Astrocyte (in vitro differentiated cells and primary cell): ENCODE measurements at regions not wholly inside any gene's neighbourhood (a gene's known extent, or its start where the extent isn't known, plus 50 kb on each side); places are given as distances from the start of the nearest gene placed in this dataset.

ENCODE experiments used
- DNase-seq: peaks from one replicate; pipeline ENCODE4 v3.0.0-alpha.2; 2010; ENCODE audit warnings: low read depth
- FAIRE-seq: peaks from 2 replicates; lab custom pipeline; 2011; peaks lifted over from hg19 to GRCh38; lab: Jason Lieb, UNC
- H2AFZ ChIP-seq: 2 replicates; pipeline ENCODE4 v1.6.0; 2012; ENCODE audit warnings: low read depth, low read length, inconsistent platforms
- H3K27ac ChIP-seq: 2 replicates; pipeline ENCODE4 v1.5.1; 2011; ENCODE audit warnings: low read depth, low read length, inconsistent platforms
- H3K27me3 ChIP-seq: 2 replicates; pipeline ENCODE4 v1.6.0; 2011; ENCODE audit warnings: low read length, inconsistent platforms; ENCODE audit not compliant: insufficient read depth
- H3K36me3 ChIP-seq: 2 replicates; pipeline ENCODE4 v1.5.1; 2011; ENCODE audit warnings: low read length, inconsistent platforms; ENCODE audit not compliant: insufficient read depth
- H3K4me1 ChIP-seq: 2 replicates; pipeline ENCODE4 v1.5.1; 2011; ENCODE audit warnings: low read length, inconsistent platforms; ENCODE audit not compliant: insufficient read depth
- H3K4me2 ChIP-seq: 2 replicates; pipeline ENCODE4 v1.6.0; 2012; ENCODE audit warnings: low read length, inconsistent platforms
- H3K4me3 ChIP-seq: 2 replicates; pipeline ENCODE4 v1.5.1; 2011; ENCODE audit warnings: low read depth, mild to moderate bottlenecking, low read length, inconsistent platforms; ENCODE audit not compliant: insufficient read depth
- H3K79me2 ChIP-seq: 2 replicates; pipeline ENCODE4 v1.6.0; 2012; ENCODE audit warnings: mild to moderate bottlenecking, low read length, inconsistent platforms; ENCODE audit not compliant: insufficient read depth
- H3K9ac ChIP-seq: 2 replicates; pipeline ENCODE4 v1.6.0; 2012; ENCODE audit warnings: mild to moderate bottlenecking, low read length, inconsistent platforms
- H3K9me3 ChIP-seq: 2 replicates; pipeline ENCODE4 v1.5.1; 2012; ENCODE audit warnings: low read depth, mild to moderate bottlenecking, low read length, inconsistent platforms; ENCODE audit not compliant: insufficient read depth
- H4K20me1 ChIP-seq: 2 replicates; pipeline ENCODE4 v1.6.0; 2012; ENCODE audit warnings: low read length, inconsistent platforms; ENCODE audit not compliant: insufficient read depth
- H3K27ac Mint-ChIP-seq: one replicate; pipeline ENCODE4 v1.8.0; 2021; ENCODE audit warnings: mild to moderate bottlenecking, mixed read lengths; ENCODE audit not compliant: unreplicated experiment
- H3K27me3 Mint-ChIP-seq: one replicate; pipeline ENCODE4 v1.8.0; 2021; ENCODE audit warnings: low read depth, mixed read lengths; ENCODE audit not compliant: unreplicated experiment
- H3K36me3 Mint-ChIP-seq: one replicate; pipeline ENCODE4 v1.8.0; 2021; ENCODE audit warnings: low read depth, mixed read lengths; ENCODE audit not compliant: unreplicated experiment
- H3K4me1 Mint-ChIP-seq: one replicate; pipeline ENCODE4 v1.8.0; 2021; ENCODE audit warnings: low read depth, mixed read lengths; ENCODE audit not compliant: unreplicated experiment
- H3K4me3 Mint-ChIP-seq: one replicate; pipeline ENCODE4 v1.8.0; 2021; ENCODE audit warnings: mild to moderate bottlenecking, moderate library complexity, mixed read lengths; ENCODE audit not compliant: unreplicated experiment
- H3K9me3 Mint-ChIP-seq: one replicate; pipeline ENCODE4 v1.8.0; 2021; ENCODE audit warnings: mild to moderate bottlenecking, mixed read lengths; ENCODE audit not compliant: unreplicated experiment
- CTCF ChIP-seq: IDR thresholded peaks from 2 replicates; pipeline ENCODE4 v1.5.1; 2011; ENCODE audit warnings: low read depth, mild to moderate bottlenecking, inconsistent platforms, low read length, moderate library complexity; ENCODE audit not compliant: insufficient read depth
- EZH2 ChIP-seq: IDR thresholded peaks from 2 replicates; pipeline ENCODE4 v1.6.1; 2012; ENCODE audit warnings: mild to moderate bottlenecking, low read length, inconsistent platforms; ENCODE audit not compliant: insufficient read depth

DNA sequence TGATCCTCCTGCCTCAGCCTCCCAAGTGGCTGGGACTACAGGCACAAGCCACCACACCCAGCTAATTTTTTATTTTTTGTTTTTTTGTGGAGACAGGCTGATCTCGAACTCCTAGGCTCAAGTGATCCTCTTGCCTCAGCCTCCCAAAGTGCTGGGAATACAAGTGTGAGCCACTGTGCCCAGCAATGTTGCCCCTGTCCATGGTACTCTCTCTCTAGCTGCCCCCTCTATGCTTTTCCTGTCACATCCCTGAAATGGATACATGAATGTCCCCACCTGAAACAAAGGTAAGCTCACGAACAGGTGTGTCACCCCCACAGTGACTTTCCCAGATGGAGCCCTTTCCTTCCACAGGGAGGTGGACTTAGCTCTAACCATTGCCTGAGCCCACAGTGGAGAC is 141.1 kb upstream of the MGMT start:
- FAIRE-seq, result no peak

GRCh38 chr10:129328546-129328945 is 138.5 kb upstream of the MGMT start:
- no peak overlapping the region for H3K4me3 Mint-ChIP-seq
- Histone ChIP-seq H3K79me2 (no peaks in the 10 kb centered on the region), H3K4me2 (no peak overlapping the region), H3K27me3 (no peaks in the 10 kb centered on the region), H2AFZ (no peak overlapping the region), H3K9ac (no peak overlapping the region), H3K4me1 (no peaks in the 10 kb centered on the region), H3K36me3 (no peaks in the 10 kb centered on the region), H3K9me3 (peaks cover 4% of the 10 kb centered on the region), H3K4me3 (no peak overlapping the region), H4K20me1 (no peaks in the 10 kb centered on the region), H3K27ac (no peak overlapping the region)
- H3K9me3 Mint-ChIP-seq, result no peaks in the 10 kb centered on the region
- H3K27ac Mint-ChIP-seq, result no peak overlapping the region
- no peaks in the 10 kb centered on the region for H3K36me3 Mint-ChIP-seq
- FAIRE-seq (no peak), DNase-seq (no peak)
- no peak for TF ChIP-seq CTCF
- no peak for TF ChIP-seq EZH2
- peaks cover 22% of the 10 kb centered on the region for H3K27me3 Mint-ChIP-seq
- peaks cover 2% of the 10 kb centered on the region for H3K4me1 Mint-ChIP-seq

More for the DNA sequence above, 141.1 kb upstream of the MGMT start:
- no peaks in the 10 kb centered on the region for H3K9me3 Mint-ChIP-seq
- H3K27me3 ChIP-seq, result peaks cover 3% of the 10 kb centered on the region
- no peak overlapping the region for H3K27ac ChIP-seq
- no peaks in the 10 kb centered on the region for H3K79me2 ChIP-seq
- no peaks in the 10 kb centered on the region for H3K36me3 Mint-ChIP-seq
- no peak for DNase-seq
- TF ChIP-seq EZH2 (no peak), CTCF (no peak)
- peaks cover 2% of the 10 kb centered on the region for H3K4me1 Mint-ChIP-seq
- H3K4me3 ChIP-seq, result no peak overlapping the region
- peaks cover 4% of the 10 kb centered on the region for H3K9me3 ChIP-seq
- no peaks in the 10 kb centered on the region for H3K4me1 ChIP-seq
- no peaks in the 10 kb centered on the region for H3K36me3 ChIP-seq
- H3K4me3 Mint-ChIP-seq, result no peak overlapping the region
- no peak overlapping the region for H3K4me2 ChIP-seq
- no peak overlapping the region for H3K9ac ChIP-seq
- H4K20me1 ChIP-seq, result no peaks in the 10 kb centered on the region
- H3K27me3 Mint-ChIP-seq, result peaks cover 20% of the 10 kb centered on the region
- H2AFZ ChIP-seq, result no peak overlapping the region
- H3K27ac Mint-ChIP-seq, result no peak overlapping the region

GRCh38 chr10:129329385-129330055 is 137.5 kb upstream of the MGMT start:
- Histone ChIP-seq H3K79me2 (no peaks in the 10 kb centered on the region), H4K20me1 (no peaks in the 10 kb centered on the region), H3K27ac (no peak overlapping the region), H3K9ac (no peak overlapping the region), H3K27me3 (no peaks in the 10 kb centered on the region), H3K4me3 (no peak overlapping the region), H2AFZ (no peak overlapping the region), H3K4me2 (no peak overlapping the region), H3K4me1 (no peaks in the 10 kb centered on the region), H3K9me3 (peaks cover 4% of the 10 kb centered on the region), H3K36me3 (no peaks in the 10 kb centered on the region)
- DNase-seq (no peak), FAIRE-seq (no peak)
- Mint-ChIP-seq H3K27me3 (peaks cover 25% of the 10 kb centered on the region), H3K9me3 (no peaks in the 10 kb centered on the region), H3K27ac (no peak overlapping the region), H3K4me1 (peaks cover 2% of the 10 kb centered on the region), H3K36me3 (no peaks in the 10 kb centered on the region), H3K4me3 (no peak overlapping the region)
- TF ChIP-seq EZH2 (no peak), CTCF (no peak)
